HG02884 (cell line): ENCODE measurements at regions not wholly inside any gene's neighbourhood (a gene's known extent, or its start where the extent isn't known, plus 50 kb on each side); places are given as distances from the start of the nearest gene placed in this dataset.

Source experiments
- ATAC-seq: cut with Tn5 transposase; IDR thresholded peaks from one replicate; pipeline ENCODE4 v1.9.1; 2021; ENCODE audit warnings: mild to moderate bottlenecking, moderate library complexity; ENCODE audit not compliant: unreplicated experiment

GRCh38 chr10:131517781-131518180 lies 206.3 kb upstream of the TCERG1L start:
- no peak for ATAC-seq

GRCh38 chr10:131519723-131520605 lies 208.4 kb upstream of the TCERG1L start:
- ATAC-seq = no peak

DNA sequence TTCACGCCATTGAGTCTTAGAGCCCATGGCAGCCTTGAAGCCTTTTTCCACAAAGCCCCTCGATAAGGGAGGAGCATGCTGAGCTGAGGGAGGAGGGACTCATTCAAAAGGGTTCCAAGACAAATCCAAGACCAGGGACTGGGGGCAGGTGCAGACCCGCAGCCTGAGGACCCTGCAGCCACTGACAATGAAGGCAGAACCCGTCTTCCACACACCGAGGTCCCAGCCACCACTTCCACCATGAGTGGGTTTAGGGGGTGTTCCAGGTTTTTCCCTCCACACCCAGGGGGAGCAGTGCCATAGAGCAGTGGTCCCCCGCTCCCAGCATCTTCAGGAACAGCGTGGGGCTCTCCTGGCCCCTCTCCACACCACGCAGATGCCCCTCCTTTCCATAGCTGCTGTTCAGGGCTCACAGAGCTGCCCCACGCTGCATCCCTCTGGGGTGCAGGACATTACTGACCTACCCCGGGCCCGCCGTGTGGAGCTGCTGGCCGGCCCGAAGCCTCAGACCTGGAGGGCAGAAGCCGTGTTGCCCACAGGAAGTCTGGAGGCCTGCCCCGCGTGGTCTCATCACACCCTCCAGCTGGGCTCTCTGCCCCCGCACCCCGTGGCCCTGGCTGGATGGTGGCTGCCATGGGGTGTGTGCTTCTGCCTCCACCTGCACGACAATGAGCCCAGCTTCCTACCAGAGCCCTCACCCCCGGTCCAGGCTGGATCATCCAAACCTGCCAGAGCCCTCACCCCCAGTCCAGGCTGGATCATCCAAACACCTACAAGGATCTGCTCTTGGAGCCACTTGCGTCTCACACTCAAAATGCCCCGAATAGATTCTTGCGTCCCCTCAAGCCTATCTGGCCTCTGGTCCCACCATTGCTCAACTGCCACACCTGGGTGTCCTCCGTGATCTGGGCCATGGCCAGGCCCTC lies 220.0 kb upstream of the TCERG1L start:
- no peak for ATAC-seq

DNA sequence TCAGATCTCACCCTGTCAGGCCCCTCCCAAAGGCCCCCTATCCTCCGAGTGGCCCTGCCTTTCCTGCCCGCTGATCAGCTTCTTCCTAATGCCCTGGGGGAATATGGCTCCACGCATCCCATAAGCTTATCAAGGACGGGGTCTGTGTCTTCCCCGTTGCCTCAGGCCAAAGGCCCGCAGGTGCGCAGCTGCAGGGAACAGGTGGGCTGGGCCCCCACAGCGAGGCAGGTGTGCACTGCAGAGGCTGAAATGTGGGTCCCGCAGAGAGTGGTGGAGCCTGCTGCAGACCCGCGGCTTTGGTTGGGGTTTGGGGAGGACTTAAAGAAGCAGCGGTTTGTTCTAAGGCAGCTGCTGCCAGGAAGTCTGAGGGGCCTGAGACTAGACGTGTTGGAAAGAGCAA lies 220.8 kb upstream of the TCERG1L start:
- ATAC-seq = no peak

DNA sequence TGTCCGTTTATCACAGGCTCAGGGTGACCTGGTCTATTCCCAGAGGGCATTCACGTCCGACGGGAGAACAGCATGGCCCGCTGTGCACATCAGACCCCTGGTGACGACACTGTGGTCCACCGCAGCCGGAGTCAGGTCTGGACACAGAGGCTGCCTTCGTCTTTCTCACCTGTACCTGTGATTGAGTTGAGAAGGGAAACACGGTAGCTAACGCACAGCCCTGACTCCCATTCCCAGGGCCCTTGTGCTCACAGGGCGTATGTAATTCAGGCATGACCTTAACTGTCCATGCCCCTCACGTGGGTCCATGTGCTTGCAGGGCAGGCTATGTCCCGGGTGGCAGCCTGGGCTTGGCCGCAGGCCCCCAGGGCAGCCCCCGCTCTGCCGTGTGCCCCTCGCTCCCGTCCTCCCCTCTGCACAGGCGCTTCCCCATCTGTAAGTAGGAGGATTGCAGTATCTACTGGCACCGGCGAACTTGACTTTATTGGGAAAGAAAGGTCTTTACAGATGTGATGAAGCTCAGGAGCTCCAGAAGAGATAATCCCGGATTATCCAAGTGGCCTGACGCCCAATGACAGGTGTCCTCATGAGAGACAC lies 221.3 kb upstream of the TCERG1L start:
- no peak for ATAC-seq

- no peak for ATAC-seq
Measured at GRCh38 chr10:131533846-131534526, 222.5 kb upstream of the TCERG1L start.

- ATAC-seq = no peak
Measured at GRCh38 chr10:131534836-131535235, 223.3 kb upstream of the TCERG1L start.

GRCh38 chr10:131536676-131537075 lies 225.2 kb upstream of the TCERG1L start:
- ATAC-seq = no peak

DNA sequence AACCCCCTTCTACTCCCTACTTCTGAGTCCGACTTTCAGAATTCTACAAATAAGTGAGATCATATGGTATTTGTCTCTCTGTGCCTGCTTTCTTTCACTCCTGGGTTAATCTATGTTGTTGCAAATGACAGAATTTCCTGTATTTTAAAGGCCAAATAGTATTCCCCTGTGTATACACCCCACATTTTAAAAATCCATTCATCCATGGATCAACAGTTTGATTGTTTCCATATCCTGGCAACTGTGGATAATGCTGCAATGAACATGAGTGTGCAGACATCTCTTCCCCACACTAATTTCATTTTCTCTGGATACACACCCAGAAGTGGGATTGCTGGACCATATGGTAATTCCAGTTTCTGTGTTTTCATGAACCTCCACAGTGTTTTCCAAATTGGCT lies 225.8 kb upstream of the TCERG1L start:
- ATAC-seq = no peak

GRCh38 chr10:131544495-131544894 lies 233.0 kb upstream of the TCERG1L start:
- ATAC-seq = no peak

DNA sequence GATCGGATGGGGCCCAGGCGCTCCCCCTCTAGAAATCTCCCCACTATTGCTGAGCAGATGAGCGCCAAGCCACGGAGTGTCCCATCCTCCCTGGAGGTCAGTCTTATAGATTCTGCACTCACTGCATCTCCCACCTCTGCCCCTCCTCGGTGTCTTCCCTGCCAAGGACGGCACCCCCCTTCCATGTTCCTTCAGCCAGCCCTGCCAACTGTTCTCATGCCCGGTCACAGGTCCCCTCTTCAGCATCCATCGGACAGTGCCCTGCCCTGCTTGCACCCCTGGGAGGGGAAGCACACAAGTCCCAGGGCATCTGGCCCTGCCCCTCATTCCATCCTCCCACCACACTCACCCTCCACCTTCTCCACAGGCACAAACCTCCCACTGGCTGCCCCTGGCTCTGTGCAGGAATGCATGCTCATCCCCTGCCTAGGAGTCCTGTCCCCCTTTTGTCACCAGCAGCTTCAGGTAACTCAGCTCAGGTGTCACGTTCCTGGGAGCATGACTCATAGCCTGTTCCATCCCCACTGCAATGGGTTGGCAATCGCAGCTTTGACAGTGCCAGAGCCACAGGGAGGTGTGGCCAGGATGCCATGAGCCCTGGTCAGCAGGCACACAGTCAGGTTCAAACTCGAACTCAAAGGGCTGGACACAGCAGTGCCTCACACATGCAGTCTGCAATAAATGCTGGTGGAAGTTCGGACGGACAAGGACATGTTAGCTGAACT lies 234.7 kb upstream of the TCERG1L start:
- ATAC-seq = no peak

DNA sequence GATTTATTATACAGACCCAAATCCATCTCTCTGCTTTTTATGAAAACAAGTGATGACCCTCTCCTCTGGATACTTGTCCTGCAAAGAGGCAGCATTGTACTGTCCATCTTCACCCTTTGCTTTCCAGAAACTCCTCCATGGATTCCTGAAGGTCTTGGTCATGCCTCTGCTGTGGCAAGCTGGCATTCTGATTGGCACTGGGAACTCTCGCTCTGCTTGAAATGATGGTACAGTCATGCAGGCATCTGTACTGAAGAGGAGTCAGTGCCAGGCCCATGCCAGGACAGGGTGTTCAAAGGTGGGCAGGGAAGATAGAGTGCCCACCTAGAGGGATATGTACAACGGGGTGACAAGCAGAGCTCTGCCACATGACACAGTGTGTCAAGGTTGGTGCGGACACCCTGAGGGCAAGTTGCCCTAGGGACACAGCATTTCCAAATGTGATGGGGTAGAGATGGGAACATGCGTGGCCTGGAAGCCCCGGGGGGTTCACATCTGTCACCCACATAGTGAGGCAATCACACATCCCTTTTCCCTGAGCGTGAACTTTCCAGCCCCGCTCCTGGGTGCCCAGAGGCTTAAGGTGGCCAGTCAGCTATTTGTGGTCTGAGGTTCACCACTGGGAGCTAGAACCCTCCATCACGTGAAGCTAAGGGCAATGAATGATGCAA lies 235.7 kb upstream of the TCERG1L start:
- no peak for ATAC-seq

- ATAC-seq = no peak
Measured at GRCh38 chr10:131548176-131548575, 236.7 kb upstream of the TCERG1L start.

DNA sequence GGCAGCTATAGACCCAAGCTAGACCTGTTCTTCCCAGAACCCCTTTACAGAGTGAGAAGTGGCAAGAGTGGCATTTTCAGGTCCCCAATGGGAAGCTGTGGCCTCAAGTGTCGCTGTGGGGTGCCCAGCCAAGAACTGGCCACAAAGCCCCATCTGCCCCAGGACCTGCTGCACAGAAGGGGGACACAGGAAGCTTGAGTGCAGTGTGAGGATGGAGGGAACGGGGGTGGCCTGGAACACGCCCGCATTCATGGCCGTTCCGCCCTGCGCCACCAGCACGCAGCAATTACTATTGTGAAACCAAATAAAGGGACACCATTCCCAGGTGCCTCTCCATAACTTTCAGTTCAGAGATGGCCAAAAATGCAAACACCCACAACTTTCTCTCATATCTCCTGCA lies 237.6 kb upstream of the TCERG1L start:
- no peak for ATAC-seq

DNA sequence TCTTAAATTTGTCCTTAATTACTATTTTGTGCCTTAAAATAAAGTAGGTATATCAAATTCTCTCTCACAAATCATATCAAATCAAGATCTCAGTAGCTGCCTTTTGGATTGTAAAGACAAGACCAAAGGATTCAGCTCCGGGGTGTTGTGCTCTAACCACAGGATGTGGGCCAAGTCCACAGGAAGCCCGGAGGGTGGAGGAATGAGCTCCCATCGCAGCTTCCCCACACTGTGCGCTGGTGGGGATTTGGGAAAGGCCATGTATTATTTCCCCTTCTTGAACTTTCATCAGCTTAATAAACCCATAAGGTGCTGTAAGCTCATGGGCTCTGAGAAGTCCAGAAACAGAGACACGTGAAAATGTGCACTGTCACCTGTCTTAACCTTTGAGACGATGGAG lies 241.6 kb upstream of the TCERG1L start:
- no peak for ATAC-seq

- no peak for ATAC-seq
Measured at GRCh38 chr10:131553581-131553980, 242.1 kb upstream of the TCERG1L start.

DNA sequence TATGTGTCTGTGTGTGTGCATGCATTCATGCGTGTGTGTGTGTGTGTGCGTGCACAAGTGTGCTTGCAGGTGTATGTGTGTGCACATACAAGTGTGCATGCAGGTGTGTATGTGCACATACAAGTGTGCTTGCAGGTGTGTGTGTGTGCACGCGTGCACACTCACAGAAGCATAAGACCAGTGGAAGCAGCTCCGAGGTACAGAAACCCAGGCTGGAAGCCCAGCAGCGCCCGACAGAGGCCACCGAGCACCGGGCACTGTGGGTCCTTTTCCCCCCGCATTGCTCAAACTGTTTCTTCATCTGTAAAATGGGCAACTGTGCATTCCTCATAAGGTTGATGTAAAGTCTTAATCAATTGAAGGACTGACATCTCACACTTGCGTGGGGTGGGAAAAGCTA lies 243.3 kb upstream of the TCERG1L start:
- no peak for ATAC-seq

DNA sequence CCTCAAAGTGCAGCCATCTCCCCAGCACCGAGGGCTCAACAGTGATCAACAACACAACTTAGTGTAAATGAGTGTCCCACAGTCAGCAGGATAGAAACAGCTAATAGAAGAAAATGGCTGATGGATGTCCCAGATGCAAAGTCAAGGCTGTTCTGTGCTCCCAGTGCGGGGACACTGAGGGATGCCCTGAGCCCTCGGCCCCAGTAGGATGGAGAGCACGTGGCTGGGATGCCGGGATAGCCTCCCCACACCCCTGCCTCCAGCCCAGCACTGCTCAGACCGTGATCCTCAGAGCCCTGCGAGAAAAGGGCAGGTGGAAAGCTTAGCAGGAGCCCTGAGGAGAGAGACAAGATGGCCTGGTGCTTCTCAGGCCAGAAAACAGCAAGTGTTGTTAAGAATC lies 243.9 kb upstream of the TCERG1L start:
- no peak for ATAC-seq

GRCh38 chr10:131556061-131556896 lies 244.8 kb upstream of the TCERG1L start:
- ATAC-seq = no peak
